ENCODE measurements at regions not wholly inside any gene's neighbourhood (a gene's known extent, or its start where the extent isn't known, plus 50 kb on each side); places are given as distances from the start of the nearest gene placed in this dataset.

DNA sequence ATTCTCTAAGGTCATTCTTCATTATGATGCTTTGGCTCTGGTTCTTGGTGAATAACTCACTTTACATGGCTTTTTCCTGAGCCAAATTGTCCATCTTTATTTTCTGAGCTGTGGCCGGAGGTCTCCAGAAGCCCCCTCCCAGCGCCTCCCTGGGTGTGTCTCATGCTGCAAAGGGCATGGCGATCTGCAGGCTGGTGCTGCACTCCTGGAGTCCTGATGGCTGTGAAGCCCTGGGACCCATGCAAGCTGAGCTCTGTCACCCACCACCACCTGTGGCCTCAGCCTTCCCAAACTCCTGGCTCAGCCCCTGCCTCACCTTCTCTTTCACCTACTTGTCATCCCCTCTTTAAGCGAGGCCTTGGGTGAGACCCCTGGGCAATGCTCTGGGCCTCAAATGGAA lies 96.9 kb downstream of the CEBPB start:
- Histone ChIP-seq H3K27ac (replicated peaks in 1 of 4) (no peak overlapping the region), H3K4me3 (no peak overlapping the region), H3K4me1 (peaks cover 40 to 62% (median 56%) of the 10 kb centered on the region in 4 donors), H3K27me3 (no peaks in the 10 kb centered on the region), H3K36me3 (no peaks in the 10 kb centered on the region), H3K9me3 (no peaks in the 10 kb centered on the region)
- DNase-seq (ENCODE audit: extremely low spot score), result no peak
- TF ChIP-seq EP300 (IDR thresholded peaks at IDR 0.05), result no peak
- TF ChIP-seq, protein P1, sequence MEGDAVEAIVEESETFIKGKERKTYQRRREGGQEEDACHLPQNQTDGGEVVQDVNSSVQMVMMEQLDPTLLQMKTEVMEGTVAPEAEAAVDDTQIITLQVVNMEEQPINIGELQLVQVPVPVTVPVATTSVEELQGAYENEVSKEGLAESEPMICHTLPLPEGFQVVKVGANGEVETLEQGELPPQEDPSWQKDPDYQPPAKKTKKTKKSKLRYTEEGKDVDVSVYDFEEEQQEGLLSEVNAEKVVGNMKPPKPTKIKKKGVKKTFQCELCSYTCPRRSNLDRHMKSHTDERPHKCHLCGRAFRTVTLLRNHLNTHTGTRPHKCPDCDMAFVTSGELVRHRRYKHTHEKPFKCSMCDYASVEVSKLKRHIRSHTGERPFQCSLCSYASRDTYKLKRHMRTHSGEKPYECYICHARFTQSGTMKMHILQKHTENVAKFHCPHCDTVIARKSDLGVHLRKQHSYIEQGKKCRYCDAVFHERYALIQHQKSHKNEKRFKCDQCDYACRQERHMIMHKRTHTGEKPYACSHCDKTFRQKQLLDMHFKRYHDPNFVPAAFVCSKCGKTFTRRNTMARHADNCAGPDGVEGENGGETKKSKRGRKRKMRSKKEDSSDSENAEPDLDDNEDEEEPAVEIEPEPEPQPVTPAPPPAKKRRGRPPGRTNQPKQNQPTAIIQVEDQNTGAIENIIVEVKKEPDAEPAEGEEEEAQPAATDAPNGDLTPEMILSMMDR (IDR thresholded peaks at IDR 0.05), result no peak
- no peak for TF ChIP-seq POLR2A (IDR thresholded peaks at IDR 0.05; ENCODE audit: low read depth)
- TF ChIP-seq POLR2AphosphoS5 (IDR thresholded peaks at IDR 0.05), result no peak
- 90% methylated on average over 4 of the region's 4 CpGs for WGBS
- intact Hi-C loops (cut with DNase I), result no loop called here

DNA sequence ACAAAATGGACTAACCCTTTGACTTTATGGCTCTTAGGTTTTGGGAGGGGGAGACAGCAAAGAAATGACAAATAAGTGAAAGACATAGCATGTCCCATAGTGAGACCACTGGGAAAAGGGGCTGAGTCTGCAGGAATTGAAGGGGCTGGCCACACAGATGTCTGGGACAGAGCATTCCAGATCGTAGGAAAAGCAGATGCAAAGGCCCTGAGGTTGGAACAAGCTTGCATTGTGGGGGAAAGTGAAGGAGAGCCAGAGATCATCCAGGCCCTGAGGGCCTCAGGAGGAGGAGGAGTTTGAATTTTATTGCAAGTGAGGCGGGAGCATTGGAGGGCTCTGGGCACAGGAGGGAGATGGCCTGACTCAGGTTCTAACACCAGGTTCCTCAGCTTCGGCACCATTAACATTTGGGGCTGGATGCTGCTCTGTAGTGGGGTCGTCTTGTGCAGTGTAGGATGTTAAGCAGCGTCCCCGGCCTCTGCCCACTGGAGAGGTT lies 97.5 kb downstream of the CEBPB start:
- Histone ChIP-seq H3K4me3 (no peak overlapping the region), H3K4me1 (peaks cover 47 to 64% (median 60%) of the 10 kb centered on the region in 4 donors), H3K27ac (replicated peaks in 1 of 4) (no peak overlapping the region), H3K27me3 (no peaks in the 10 kb centered on the region), H3K9me3 (no peaks in the 10 kb centered on the region), H3K36me3 (no peaks in the 10 kb centered on the region)
- TF ChIP-seq, protein P1 (IDR thresholded peaks at IDR 0.05), result no peak
- TF ChIP-seq POLR2A (IDR thresholded peaks at IDR 0.05; ENCODE audit: low read depth) (no peak), EP300 (IDR thresholded peaks at IDR 0.05) (no peak), POLR2AphosphoS5 (IDR thresholded peaks at IDR 0.05) (no peak)
- intact Hi-C loops (cut with DNase I), result no loop called here
- DNase-seq (ENCODE audit: extremely low spot score), result no peak
- WGBS, result 98% methylated on average over 6 of the region's 6 CpGs

DNA sequence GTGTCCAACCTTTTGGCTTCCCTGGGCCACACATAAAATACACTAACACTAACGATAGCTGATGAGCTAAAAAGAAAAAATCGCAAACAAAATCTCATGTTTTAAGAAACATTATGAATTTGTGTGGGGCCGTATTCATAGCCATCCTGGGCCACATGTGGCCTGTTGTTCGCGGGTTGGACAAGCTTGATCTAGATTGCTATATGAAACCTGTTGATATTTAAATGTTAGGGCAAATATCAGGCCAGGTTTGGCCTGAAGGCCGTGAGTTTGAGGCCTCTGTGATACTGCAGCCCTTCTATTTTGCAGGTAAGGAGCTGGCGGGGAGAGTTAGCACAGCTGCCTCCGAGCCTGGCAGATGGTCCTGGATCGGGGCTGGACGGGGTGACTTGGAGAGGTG lies 99.0 kb downstream of the CEBPB start:
- 95% methylated on average over 10 of the region's 10 CpGs for WGBS
- intact Hi-C loops (cut with DNase I), result no loop called here
- Histone ChIP-seq H3K4me3 (no peak overlapping the region), H3K27me3 (no peaks in the 10 kb centered on the region), H3K36me3 (no peaks in the 10 kb centered on the region), H3K27ac (replicated peaks in 1 of 4) (no peak overlapping the region), H3K4me1 (peaks cover 38 to 57% (median 50%) of the 10 kb centered on the region in 4 donors), H3K9me3 (no peaks in the 10 kb centered on the region)
- DNase-seq (ENCODE audit: extremely low spot score), result no peak
- TF ChIP-seq POLR2A (IDR thresholded peaks at IDR 0.05; ENCODE audit: low read depth) (no peak), POLR2AphosphoS5 (IDR thresholded peaks at IDR 0.05) (no peak), EP300 (IDR thresholded peaks at IDR 0.05) (no peak)
- TF ChIP-seq, protein P1 (IDR thresholded peaks at IDR 0.05), result no peak

DNA sequence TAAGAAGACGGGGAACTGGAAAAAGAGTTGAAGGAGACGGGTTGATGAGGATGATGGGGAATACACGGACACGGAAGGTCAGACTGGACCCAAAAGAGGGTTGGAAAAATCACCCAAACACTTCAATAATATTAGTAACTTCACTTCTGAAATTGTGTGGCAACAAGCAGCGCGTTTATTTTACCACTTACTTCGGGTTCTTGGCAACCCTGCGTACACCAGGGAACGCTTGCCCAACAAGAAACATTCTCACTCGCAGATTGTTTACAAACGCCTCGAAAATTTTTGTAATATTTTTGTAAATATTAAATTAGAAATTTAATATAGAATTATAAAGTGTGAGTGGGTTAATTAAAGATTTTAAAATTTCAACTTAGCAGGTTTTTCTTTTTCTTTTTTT lies 99.5 kb downstream of the CEBPB start:
- Histone ChIP-seq H3K27ac (replicated peaks in 1 of 4) (no peak overlapping the region), H3K36me3 (no peaks in the 10 kb centered on the region), H3K4me3 (no peak overlapping the region), H3K9me3 (no peaks in the 10 kb centered on the region), H3K4me1 (peaks cover 33 to 53% (median 45%) of the 10 kb centered on the region in 4 donors), H3K27me3 (no peaks in the 10 kb centered on the region)
- intact Hi-C loops (cut with DNase I), result no loop called here
- DNase-seq (ENCODE audit: extremely low spot score), result no peak
- WGBS, result 96% methylated on average over 12 of the region's 12 CpGs
- TF ChIP-seq, protein P1 (IDR thresholded peaks at IDR 0.05), result no peak
- TF ChIP-seq POLR2AphosphoS5 (IDR thresholded peaks at IDR 0.05) (no peak), POLR2A (IDR thresholded peaks at IDR 0.05; ENCODE audit: low read depth) (no peak)

DNA sequence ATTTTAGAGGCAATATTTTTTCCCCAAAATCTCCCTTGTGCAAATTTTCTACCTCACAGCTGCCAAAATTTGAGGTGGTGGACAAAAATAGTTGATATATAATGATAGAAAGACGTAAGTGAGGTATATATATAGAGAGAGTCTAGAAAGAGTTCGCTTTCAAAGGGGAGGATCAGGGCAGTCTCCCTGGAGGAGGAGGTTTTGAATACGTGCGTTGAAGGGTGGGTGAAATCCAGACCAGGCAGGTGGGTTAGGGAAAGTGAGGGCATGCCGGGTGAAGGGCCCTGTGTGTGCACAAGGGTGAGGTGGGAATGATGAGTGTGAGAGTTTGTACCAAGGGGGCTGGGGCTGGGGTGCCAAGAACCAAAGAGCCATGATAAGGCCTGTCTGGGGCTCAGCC lies 100.2 kb downstream of the CEBPB start:
- Histone ChIP-seq H3K4me3 (no peak overlapping the region), H3K27ac (replicated peaks in 1 of 4) (no peak overlapping the region), H3K36me3 (no peaks in the 10 kb centered on the region), H3K9me3 (no peaks in the 10 kb centered on the region), H3K27me3 (no peaks in the 10 kb centered on the region), H3K4me1 (peaks cover 27 to 50% (median 40%) of the 10 kb centered on the region in 4 donors)
- DNase-seq (ENCODE audit: extremely low spot score), result no peak
- intact Hi-C loops (cut with DNase I), result no loop called here
- TF ChIP-seq POLR2A (IDR thresholded peaks at IDR 0.05; ENCODE audit: low read depth), result no peak
- TF ChIP-seq POLR2AphosphoS5 (IDR thresholded peaks at IDR 0.05), result no peak
- TF ChIP-seq, protein P1 (IDR thresholded peaks at IDR 0.05), result no peak
- no peak for TF ChIP-seq EP300 (IDR thresholded peaks at IDR 0.05)
- WGBS, result 88% methylated on average over 5 of the region's 5 CpGs

All from esophagus muscularis mucosa (tissue), 4 donors.